ENCODE measurements at regions not wholly inside any gene's neighbourhood (a gene's known extent, or its start where the extent isn't known, plus 50 kb on each side); places are given as distances from the start of the nearest gene placed in this dataset.

- TF ChIP-seq POLR2AphosphoS5 (IDR thresholded peaks at IDR 0.05; ENCODE audit: borderline replicate concordance, low read depth, low read length) (no peak), FOXP2 (optimal IDR thresholded peaks at IDR 0.05; ENCODE audit: control extremely low read depth, extremely low read length, insufficient read depth) (no peak)
Observed at GRCh38 chr17:77066165-77066564, 74.6 kb upstream of the SEC14L1 start.
